GM12892 (cell line): ENCODE measurements at regions not wholly inside any gene's neighbourhood (a gene's known extent, or its start where the extent isn't known, plus 50 kb on each side); places are given as distances from the start of the nearest gene placed in this dataset.

Experiments
- POLR2A ChIP-seq: IDR thresholded peaks from 2 replicates; pipeline ENCODE4 v1.6.1; 2011; ENCODE audit warnings: low read depth, low read length, control low read depth
- POLR2AphosphoS5 ChIP-seq: IDR thresholded peaks from 2 replicates; pipeline ENCODE4 v1.6.1; 2011; ENCODE audit warnings: low read depth, low read length, control low read depth

DNA sequence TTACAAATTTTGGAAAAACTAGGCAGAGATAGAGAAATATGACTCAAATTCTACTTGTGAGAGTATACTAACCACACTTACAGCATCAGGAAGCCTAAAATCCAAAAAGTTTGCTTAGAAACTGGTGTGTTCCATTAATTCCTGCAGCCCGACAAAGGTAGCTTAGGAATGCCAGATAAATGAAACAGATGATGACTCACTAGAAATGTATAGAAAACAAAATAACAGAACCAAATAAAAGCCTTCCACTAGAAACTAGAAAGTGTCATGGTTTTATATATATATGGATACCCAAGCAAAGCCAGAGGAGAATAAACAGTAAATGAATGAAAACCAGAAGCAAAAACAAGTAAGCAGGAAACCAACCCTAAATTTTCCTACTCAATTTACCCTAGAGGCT, 272.2 kb upstream of the PRDM9 start:
- TF ChIP-seq POLR2AphosphoS5 (no peak), POLR2A (no peak)
